Suprapubic skin (tissue), 4 donors: ENCODE measurements at regions not wholly inside any gene's neighbourhood (a gene's known extent, or its start where the extent isn't known, plus 50 kb on each side); places are given as distances from the start of the nearest gene placed in this dataset.

ENCODE experiments used
- DNase-seq, 2 donors: peaks; one replicate each; pipeline ENCODE4 v3.0.0-alpha.2; 2019; ENCODE audit warnings: low spot score in 2 of 2
- H3K27ac ChIP-seq: fragments of 200-600 bp; sonication (generic); one replicate; pipeline ENCODE4 v1.5.1; 2019
- H3K27me3 ChIP-seq: fragments of 200-600 bp; sonication (generic); one replicate; pipeline ENCODE4 v1.5.1; 2019
- H3K36me3 ChIP-seq: fragments of 200-600 bp; sonication (generic); one replicate; pipeline ENCODE4 v1.5.1; 2019
- H3K4me1 ChIP-seq: fragments of 200-600 bp; sonication (generic); one replicate; pipeline ENCODE4 v1.5.1; 2019
- H3K4me3 ChIP-seq: fragments of 200-600 bp; sonication (generic); one replicate; pipeline ENCODE4 v1.5.1; 2019; ENCODE audit warnings: mild to moderate bottlenecking
- H3K9me3 ChIP-seq: fragments of 200-600 bp; sonication (generic); one replicate; pipeline ENCODE4 v1.5.1; 2019
- EP300 ChIP-seq: sonication (generic); formaldehyde crosslinking; IDR thresholded peaks from one replicate; pipeline ENCODE4 v1.6.1; 2017; ENCODE audit warnings: antibody characterized with exemption
- POLR2A ChIP-seq, 2 donors: fragments of 450-650 bp; IDR thresholded peaks; one replicate each; pipeline ENCODE4 v1.6.1; 2017; ENCODE audit warnings: antibody characterized with exemption in 2 of 2, mild to moderate bottlenecking in 2 of 2, moderate library complexity in 2 of 2
- POLR2AphosphoS5 ChIP-seq, 3 donors: sonication (generic); formaldehyde crosslinking; IDR thresholded peaks; one replicate each; pipeline ENCODE4 v1.6.1; 2017; ENCODE audit warnings: antibody characterized with exemption in 3 of 3
- WGBS: methylation state at CpG from one replicate; pipeline ENCODE4 v1.1.5; 2018; 5-methylcytosine and 5-hydroxymethylcytosine counted together
- TF ChIP-seq, protein P1 (sequence below), 2 donors: fragments of 200-600 bp in 1 of 2; fragments of 450-650 bp in 1 of 2; sonication (generic) in 1 of 2; IDR thresholded peaks; one replicate each; pipeline ENCODE4 v1.5.1; 2016 to 2019; ENCODE audit warnings: antibody characterized with exemption in 2 of 2, mild to moderate bottlenecking in 1 of 2, moderate library complexity in 1 of 2

DNA sequence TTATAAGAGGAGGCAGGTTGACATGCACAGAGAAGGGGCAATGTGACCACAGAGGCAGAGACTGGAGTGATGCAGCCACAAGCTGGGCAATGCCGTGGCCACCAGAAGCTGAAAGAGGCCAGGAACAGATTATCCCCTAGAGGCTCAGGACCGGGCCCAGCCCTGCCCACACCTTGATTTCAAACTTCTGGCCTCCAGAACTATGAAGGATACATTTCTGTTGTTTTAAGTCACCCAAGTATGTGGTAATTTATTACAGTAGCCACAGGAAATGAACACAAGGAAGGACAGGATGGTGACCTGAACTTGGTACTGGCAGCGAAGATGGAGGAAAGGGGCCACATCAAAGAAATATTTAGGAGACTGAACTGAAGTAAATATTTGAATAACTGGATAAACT lies 66.8 kb upstream of the RIOK3 start:
- no peaks in the 10 kb centered on the region for H3K27me3 ChIP-seq
- TF ChIP-seq, protein P1, sequence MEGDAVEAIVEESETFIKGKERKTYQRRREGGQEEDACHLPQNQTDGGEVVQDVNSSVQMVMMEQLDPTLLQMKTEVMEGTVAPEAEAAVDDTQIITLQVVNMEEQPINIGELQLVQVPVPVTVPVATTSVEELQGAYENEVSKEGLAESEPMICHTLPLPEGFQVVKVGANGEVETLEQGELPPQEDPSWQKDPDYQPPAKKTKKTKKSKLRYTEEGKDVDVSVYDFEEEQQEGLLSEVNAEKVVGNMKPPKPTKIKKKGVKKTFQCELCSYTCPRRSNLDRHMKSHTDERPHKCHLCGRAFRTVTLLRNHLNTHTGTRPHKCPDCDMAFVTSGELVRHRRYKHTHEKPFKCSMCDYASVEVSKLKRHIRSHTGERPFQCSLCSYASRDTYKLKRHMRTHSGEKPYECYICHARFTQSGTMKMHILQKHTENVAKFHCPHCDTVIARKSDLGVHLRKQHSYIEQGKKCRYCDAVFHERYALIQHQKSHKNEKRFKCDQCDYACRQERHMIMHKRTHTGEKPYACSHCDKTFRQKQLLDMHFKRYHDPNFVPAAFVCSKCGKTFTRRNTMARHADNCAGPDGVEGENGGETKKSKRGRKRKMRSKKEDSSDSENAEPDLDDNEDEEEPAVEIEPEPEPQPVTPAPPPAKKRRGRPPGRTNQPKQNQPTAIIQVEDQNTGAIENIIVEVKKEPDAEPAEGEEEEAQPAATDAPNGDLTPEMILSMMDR (IDR thresholded peaks at IDR 0.05), result no peak
- TF ChIP-seq POLR2AphosphoS5 (IDR thresholded peaks at IDR 0.05) (no peak), EP300 (no peak), POLR2A (IDR thresholded peaks at IDR 0.05) (no peak)
- H3K9me3 ChIP-seq, result no peaks in the 10 kb centered on the region
- no peaks in the 10 kb centered on the region for H3K36me3 ChIP-seq
- H3K4me1 ChIP-seq, result no peaks in the 10 kb centered on the region
- 84% methylated on average over 3 of the region's 3 CpGs for WGBS
- no peak for DNase-seq
- no peak overlapping the region for H3K27ac ChIP-seq
- no peak overlapping the region for H3K4me3 ChIP-seq

DNA sequence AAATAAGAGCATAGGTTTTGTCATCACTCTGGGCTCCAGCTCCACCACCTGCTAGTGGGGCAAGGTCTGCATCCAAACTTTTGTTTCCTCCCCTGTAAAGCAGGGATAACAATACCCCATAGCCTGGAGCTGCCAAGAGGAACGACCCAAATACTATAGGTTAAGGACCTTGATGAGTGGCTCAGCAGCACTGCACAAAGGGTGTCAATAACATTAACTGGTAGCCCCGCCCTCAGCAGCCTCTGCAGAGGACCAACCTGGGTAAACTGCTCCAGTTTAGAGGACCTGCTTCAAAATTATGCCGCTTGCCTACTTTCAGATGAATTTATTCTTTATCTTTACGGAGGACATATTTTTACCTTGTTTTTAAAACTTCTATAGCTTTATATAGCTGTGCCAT lies 65.8 kb upstream of the RIOK3 start:
- 68% methylated on average over 4 of the region's 4 CpGs for WGBS
- Histone ChIP-seq H3K4me1 (no peaks in the 10 kb centered on the region), H3K27ac (no peak overlapping the region), H3K4me3 (no peak overlapping the region), H3K27me3 (no peaks in the 10 kb centered on the region), H3K9me3 (no peaks in the 10 kb centered on the region), H3K36me3 (no peaks in the 10 kb centered on the region)
- no peak for TF ChIP-seq POLR2A (IDR thresholded peaks at IDR 0.05)
- TF ChIP-seq, protein P1 (IDR thresholded peaks at IDR 0.05), result no peak
- no peak for TF ChIP-seq EP300
- no peak for TF ChIP-seq POLR2AphosphoS5 (IDR thresholded peaks at IDR 0.05)
- no peak for DNase-seq

DNA sequence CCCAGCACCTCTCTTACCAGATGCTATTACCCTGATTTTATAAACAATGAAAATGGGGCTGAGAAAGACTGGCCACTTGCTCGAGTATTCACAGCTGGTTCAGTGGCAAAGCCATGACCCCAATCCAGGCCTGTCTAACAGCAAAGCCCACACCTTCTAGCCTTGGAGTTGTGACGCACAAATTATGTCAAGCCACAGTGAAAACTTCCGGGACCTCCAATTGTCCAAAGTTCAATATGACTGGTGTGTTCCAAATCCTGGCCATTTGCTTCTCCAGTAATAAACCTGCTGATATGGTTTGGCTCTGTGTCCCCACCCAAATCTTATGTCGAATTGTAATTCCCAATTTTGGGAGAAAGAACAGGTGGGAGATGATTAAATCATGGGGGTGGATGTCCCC lies 64.7 kb upstream of the RIOK3 start:
- Histone ChIP-seq H3K4me3 (no peak overlapping the region), H3K4me1 (no peaks in the 10 kb centered on the region), H3K27me3 (no peaks in the 10 kb centered on the region), H3K9me3 (no peaks in the 10 kb centered on the region), H3K27ac (no peak overlapping the region), H3K36me3 (no peaks in the 10 kb centered on the region)
- DNase-seq, result no peak
- WGBS, result 95% methylated on average over 4 of the region's 4 CpGs
- TF ChIP-seq POLR2AphosphoS5 (IDR thresholded peaks at IDR 0.05) (no peak), EP300 (no peak), POLR2A (IDR thresholded peaks at IDR 0.05) (no peak)
- TF ChIP-seq, protein P1 (IDR thresholded peaks at IDR 0.05), result no peak

DNA sequence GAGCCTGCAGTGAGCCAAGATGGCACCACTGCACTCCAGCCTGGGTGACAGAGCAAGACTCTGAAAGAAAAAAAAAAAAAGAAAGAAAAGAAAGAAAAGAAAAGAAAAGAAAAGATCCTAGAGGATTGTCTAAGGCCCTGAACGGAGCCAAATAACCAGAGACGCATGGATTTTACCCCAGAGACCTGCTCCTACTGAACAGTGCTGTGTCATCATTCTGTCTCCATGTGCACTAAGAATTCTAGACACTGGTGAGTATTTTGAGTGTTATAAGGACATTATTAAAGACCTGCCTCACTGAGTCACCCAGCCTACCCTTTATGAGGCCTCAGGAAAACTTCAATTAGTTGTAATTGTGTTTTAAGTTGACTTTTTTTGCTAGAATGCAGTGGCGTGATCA lies 61.9 kb upstream of the RIOK3 start:
- no peak for TF ChIP-seq EP300
- no peak for TF ChIP-seq POLR2A (IDR thresholded peaks at IDR 0.05)
- TF ChIP-seq, protein P1 (IDR thresholded peaks at IDR 0.05), result no peak
- no peak for TF ChIP-seq POLR2AphosphoS5 (IDR thresholded peaks at IDR 0.05)
- WGBS, result 91% methylated on average over 3 of the region's 3 CpGs

DNA sequence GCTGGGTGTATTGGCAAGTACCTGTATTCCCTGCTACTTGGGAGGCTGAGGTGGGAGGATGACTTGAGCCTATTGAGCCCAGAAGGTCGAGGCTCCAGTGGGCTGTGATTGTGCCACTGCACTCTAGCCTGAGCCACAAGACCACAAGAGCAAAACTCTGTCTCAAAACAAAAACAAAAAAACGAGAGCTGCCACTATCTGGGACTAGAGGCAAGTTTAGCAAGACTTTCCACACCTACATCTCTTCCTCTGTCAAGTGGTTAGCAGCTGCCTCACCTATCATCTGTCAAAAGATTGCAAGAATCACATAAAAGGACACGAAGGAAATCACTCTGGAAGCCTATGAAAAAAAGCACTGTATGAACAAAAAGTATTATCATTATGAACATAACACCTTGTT lies 55.2 kb upstream of the RIOK3 start:
- Histone ChIP-seq H3K36me3 (no peaks in the 10 kb centered on the region), H3K4me1 (no peaks in the 10 kb centered on the region), H3K9me3 (no peaks in the 10 kb centered on the region), H3K27ac (no peak overlapping the region), H3K27me3 (no peaks in the 10 kb centered on the region), H3K4me3 (no peak overlapping the region)
- TF ChIP-seq POLR2A (IDR thresholded peaks at IDR 0.05) (no peak), POLR2AphosphoS5 (IDR thresholded peaks at IDR 0.05) (no peak), EP300 (no peak)
- TF ChIP-seq, protein P1 (IDR thresholded peaks at IDR 0.05), result no peak
- DNase-seq, result no peak
- 81% methylated on average over 3 of the region's 3 CpGs for WGBS

More for the DNA sequence above, 61.9 kb upstream of the RIOK3 start:
- H3K9me3 ChIP-seq, result no peaks in the 10 kb centered on the region
- no peaks in the 10 kb centered on the region for H3K36me3 ChIP-seq
- H3K27me3 ChIP-seq, result no peaks in the 10 kb centered on the region
- DNase-seq, result no peak
- no peak overlapping the region for H3K4me3 ChIP-seq
- no peaks in the 10 kb centered on the region for H3K4me1 ChIP-seq
- H3K27ac ChIP-seq, result no peak overlapping the region
